Neuronal stem cell (in vitro differentiated cells): ENCODE measurements at regions not wholly inside any gene's neighbourhood (a gene's known extent, or its start where the extent isn't known, plus 50 kb on each side); places are given as distances from the start of the nearest gene placed in this dataset.
"Not testable (repeated sequence)": the region's sequence is repeated elsewhere in the genome, so short reads cannot be mapped to it uniquely, and the experiment has no call there.

ENCODE experiments used
- DNase-seq: peaks from one replicate; pipeline ENCODE4 v3.0.0-alpha.2; 2013; ENCODE audit warnings: low spot score
- H2AFZ ChIP-seq: one replicate; pipeline ENCODE4 v1.6.1; 2013; ENCODE audit warnings: mild to moderate bottlenecking, low read length, inconsistent platforms
- H2AK5ac ChIP-seq: 2 replicates; pipeline ENCODE4 v1.6.1; 2013; ENCODE audit warnings: low read depth, mild to moderate bottlenecking, inconsistent platforms, low read length, moderate library complexity, mixed read lengths
- H2BK120ac ChIP-seq: 2 replicates; pipeline ENCODE4 v1.6.1; 2013; ENCODE audit warnings: low read depth, mild to moderate bottlenecking, inconsistent platforms, low read length, moderate library complexity, mixed read lengths
- H2BK12ac ChIP-seq: one replicate; pipeline ENCODE4 v1.6.1; 2013; ENCODE audit warnings: low read length, inconsistent platforms
- H2BK15ac ChIP-seq: 2 replicates; pipeline ENCODE4 v1.6.1; 2013; ENCODE audit warnings: mild to moderate bottlenecking, low read length, inconsistent platforms, mixed read lengths
- H2BK5ac ChIP-seq: one replicate; pipeline ENCODE4 v1.6.1; 2013; ENCODE audit warnings: inconsistent platforms, mild to moderate bottlenecking, low read length, moderate library complexity
- H3K14ac ChIP-seq: one replicate; pipeline ENCODE4 v1.6.1; 2013; ENCODE audit warnings: low read length, inconsistent platforms
- H3K18ac ChIP-seq: 2 replicates; pipeline ENCODE4 v1.6.1; 2013; ENCODE audit warnings: low read length, inconsistent platforms
- H3K23ac ChIP-seq: 2 replicates; pipeline ENCODE4 v1.6.1; 2013; ENCODE audit warnings: low read depth, mild to moderate bottlenecking, mixed read lengths, low read length, inconsistent platforms; ENCODE audit not compliant: poor library complexity
- H3K27ac ChIP-seq: replicated peaks from 3 replicates; pipeline ENCODE4 v1.5.1; 2013; ENCODE audit warnings: low read length, inconsistent platforms
- H3K27me3 ChIP-seq, 3 experiments: 2 replicates each; pipeline ENCODE4 v1.6.1; 2013; ENCODE audit warnings: low read length in 3 of 3, mild to moderate bottlenecking in 2 of 3, inconsistent platforms in 1 of 3, low read depth in 1 of 3, mixed read lengths in 1 of 3, moderate library complexity in 1 of 3; ENCODE audit not compliant: control insufficient read depth in 3 of 3, insufficient read depth in 3 of 3
- H3K36me3 ChIP-seq, 2 donors: replicated peaks in 1 of 2; 2 replicates each; pipeline ENCODE4 v1.6.1; 2013; ENCODE audit warnings: low read length in 2 of 2; ENCODE audit not compliant: control insufficient read depth in 2 of 2, insufficient read depth in 2 of 2
- H3K4ac ChIP-seq: 2 replicates; pipeline ENCODE4 v1.6.1; 2013; ENCODE audit warnings: inconsistent platforms, mild to moderate bottlenecking, low read length, moderate library complexity
- H3K4me1 ChIP-seq, 2 donors: 1 replicate in 1 of 2; 2 replicates in 1 of 2; pipeline ENCODE4 v1.6.1; 2013; ENCODE audit warnings: low read length in 2 of 2, low read depth in 1 of 2; ENCODE audit not compliant: control insufficient read depth in 2 of 2, insufficient read depth in 1 of 2
- H3K4me2 ChIP-seq: one replicate; pipeline ENCODE4 v1.6.1; 2013; ENCODE audit warnings: mild to moderate bottlenecking, low read length, inconsistent platforms; ENCODE audit not compliant: insufficient read depth, poor library complexity, severe bottlenecking
- H3K4me3 ChIP-seq, 2 donors: 2 replicates each; pipeline ENCODE4 v1.5.1; 2013; ENCODE audit warnings: low read length in 2 of 2, mild to moderate bottlenecking in 2 of 2, inconsistent platforms in 1 of 2, moderate library complexity in 1 of 2
- H3K79me1 ChIP-seq: one replicate; pipeline ENCODE4 v1.6.1; 2013; ENCODE audit warnings: low read depth, mild to moderate bottlenecking, inconsistent platforms, low read length, moderate library complexity
- H3K9ac ChIP-seq: one replicate; pipeline ENCODE4 v1.6.1; 2013; ENCODE audit warnings: mild to moderate bottlenecking, low read depth, low read length, inconsistent platforms; ENCODE audit not compliant: poor library complexity
- H3K9me3 ChIP-seq, 2 donors: replicated peaks in 1 of 2; 2 replicates each; pipeline versions ENCODE3 to v1.6.1; 2013; ENCODE audit warnings: low read length in 2 of 2, mild to moderate bottlenecking in 2 of 2, inconsistent platforms in 1 of 2, low read depth in 1 of 2, mixed read lengths in 1 of 2, moderate library complexity in 1 of 2; ENCODE audit not compliant: control insufficient read depth in 2 of 2, insufficient read depth in 1 of 2
- H4K8ac ChIP-seq: one replicate; pipeline ENCODE4 v1.6.1; 2013; ENCODE audit warnings: low read depth, mild to moderate bottlenecking, inconsistent platforms, low read length, moderate library complexity
- H4K91ac ChIP-seq: one replicate; pipeline ENCODE4 v1.6.1; 2013; ENCODE audit warnings: low read length, low read depth, mild to moderate bottlenecking, inconsistent platforms; ENCODE audit not compliant: poor library complexity
- WGBS, 2 donors: extraction: QIAGEN DNeasy Blood & Tissue Kit; methylation state at CpG; one replicate each; pipeline ENCODE4 v1.1.7; 2013; ENCODE audit warnings: missing lambda C conversion rate in 2 of 2, mixed read lengths in 1 of 2; ENCODE audit not compliant: insufficient read length in 2 of 2, insufficient replicate concordance in 1 of 2; ENCODE audit errors: extremely low coverage in 2 of 2; 5-methylcytosine and 5-hydroxymethylcytosine counted together

DNA sequence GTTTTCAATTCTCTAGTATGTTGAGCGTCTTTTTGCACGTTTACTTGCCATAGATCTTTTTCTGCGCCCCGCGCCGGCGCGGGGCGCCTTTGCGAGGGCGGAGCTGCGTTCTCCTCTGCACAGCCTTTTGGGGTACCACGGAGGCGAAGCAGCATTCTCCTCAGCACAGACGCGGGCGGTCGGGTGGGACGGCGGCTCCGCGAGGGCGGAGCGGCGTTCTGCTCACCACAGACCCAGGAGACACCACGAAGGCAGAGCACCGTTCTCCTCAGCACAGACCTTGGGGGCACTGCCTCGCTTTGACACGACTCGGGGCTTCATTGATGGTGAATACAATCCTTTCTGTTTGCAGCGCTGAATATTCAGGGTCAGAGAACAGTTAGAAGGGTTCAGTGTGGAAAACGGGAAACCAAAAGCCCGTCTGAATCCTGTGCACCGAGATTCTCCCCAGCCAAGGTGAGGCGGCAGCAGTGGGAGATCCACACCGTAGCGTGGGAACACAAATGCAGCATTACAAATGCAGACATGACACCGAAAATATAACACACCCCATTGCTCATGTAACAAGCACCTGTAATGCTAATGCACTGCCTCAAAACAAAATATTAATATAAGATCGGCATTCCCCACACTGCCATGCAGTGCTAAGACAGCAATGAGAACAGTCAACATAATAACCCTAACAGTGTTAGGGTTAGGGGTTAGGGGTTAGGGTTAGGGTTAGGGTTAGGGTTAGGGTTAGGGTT, 190.7 kb upstream of the VIPR2 start:
- not testable (repeated sequence) for H2BK15ac ChIP-seq, H4K8ac ChIP-seq, H3K18ac ChIP-seq, H3K27me3 ChIP-seq, H2BK5ac ChIP-seq, H2AK5ac ChIP-seq, H3K4ac ChIP-seq, H3K4me2 ChIP-seq, H3K36me3 ChIP-seq, H2AFZ ChIP-seq, H3K14ac ChIP-seq, H2BK120ac ChIP-seq, H3K23ac ChIP-seq, H3K4me3 ChIP-seq, H3K9ac ChIP-seq, H3K9me3 ChIP-seq, H3K4me1 ChIP-seq, DNase-seq, H3K27ac ChIP-seq, H2BK12ac ChIP-seq, H3K79me1 ChIP-seq, H4K91ac ChIP-seq
- WGBS, 2 donors: no CpG with 5 or more reads among the region's 39 CpGs

DNA sequence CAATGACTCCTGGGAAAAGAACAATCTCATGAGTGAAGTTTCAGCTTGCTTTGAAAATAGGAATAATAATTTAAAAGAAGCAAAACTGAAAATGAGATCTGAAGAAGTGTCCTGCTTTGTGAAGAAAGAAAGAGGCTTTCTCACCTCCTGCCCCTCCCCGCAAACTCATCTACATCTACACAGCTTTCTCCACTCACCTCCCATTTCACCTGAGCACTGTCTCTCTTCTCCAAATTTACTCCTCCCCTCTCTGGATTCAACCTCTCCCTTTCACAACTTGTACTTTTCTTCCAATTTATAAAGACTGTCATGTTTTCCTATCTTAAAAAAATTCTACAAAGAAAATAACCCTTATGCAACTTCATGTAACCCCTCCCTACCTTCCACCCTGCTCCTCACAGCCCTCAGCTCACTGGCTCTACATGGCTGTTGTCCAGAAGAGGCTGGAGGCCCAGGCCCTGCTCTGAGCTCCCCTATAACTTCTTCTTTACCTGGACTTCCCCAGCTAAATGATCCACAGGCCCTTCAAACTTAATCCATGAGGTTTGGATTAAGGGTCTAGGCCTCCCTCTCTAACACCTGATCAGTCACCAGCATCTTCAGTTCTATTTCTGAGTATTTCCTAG, 188.3 kb upstream of the VIPR2 start:
- not testable (repeated sequence) for DNase-seq, H3K4me2 ChIP-seq, H4K8ac ChIP-seq, H3K14ac ChIP-seq, H3K79me1 ChIP-seq, H3K9me3 ChIP-seq, H2BK12ac ChIP-seq, H3K36me3 ChIP-seq, H3K27me3 ChIP-seq, H3K4ac ChIP-seq, H3K23ac ChIP-seq, H2BK15ac ChIP-seq, H2AFZ ChIP-seq, H4K91ac ChIP-seq, H2BK120ac ChIP-seq, H3K4me1 ChIP-seq, H3K4me3 ChIP-seq, H3K9ac ChIP-seq, H2BK5ac ChIP-seq, H3K27ac ChIP-seq, H2AK5ac ChIP-seq, H3K18ac ChIP-seq
- WGBS, 2 donors: no CpG with 5 or more reads among the region's 1 CpG

GRCh38 chr7:159331462-159331861, 186.8 kb upstream of the VIPR2 start:
- Histone ChIP-seq H3K14ac (no peak overlapping the region), H3K4me2 (no peak overlapping the region), H2AFZ (no peak overlapping the region), H2BK15ac (no peak overlapping the region), H4K91ac (no peak overlapping the region), H3K4ac (no peak overlapping the region), H3K79me1 (no peaks in the 10 kb centered on the region), H3K36me3 (no peaks in the 10 kb centered on the region), H3K9ac (no peak overlapping the region), H3K9me3 (peaks cover 4 to 14% of the 10 kb centered on the region in 2 donors), H3K18ac (no peak overlapping the region), H3K23ac (no peak overlapping the region), H2BK12ac (no peak overlapping the region), H4K8ac (no peak overlapping the region), H3K4me1 (no peaks in the 10 kb centered on the region), H3K27me3 (no peaks in the 10 kb centered on the region), H3K4me3 (no peak overlapping the region), H3K27ac (no peak overlapping the region), H2AK5ac (no peak overlapping the region), H2BK120ac (no peak overlapping the region), H2BK5ac (no peak overlapping the region)
- no CpG with 5 or more reads among the region's 2 CpGs for WGBS, 2 donors
- no peak for DNase-seq

GRCh38 chr7:159329818-159330378, 185.2 kb upstream of the VIPR2 start:
- H3K27ac ChIP-seq: no peak overlapping the region
- H2AFZ ChIP-seq: no peak overlapping the region
- no peak overlapping the region for H3K4me3 ChIP-seq
- H3K79me1 ChIP-seq: no peaks in the 10 kb centered on the region
- no peak overlapping the region for H3K14ac ChIP-seq
- H2BK120ac ChIP-seq: no peak overlapping the region
- H4K91ac ChIP-seq: no peak overlapping the region
- H3K9ac ChIP-seq: no peak overlapping the region
- H2BK15ac ChIP-seq: no peak overlapping the region
- no peak overlapping the region for H2AK5ac ChIP-seq
- H3K9me3 ChIP-seq: peaks cover 4 to 18% of the 10 kb centered on the region in 2 donors
- H3K23ac ChIP-seq: no peak overlapping the region
- H3K27me3 ChIP-seq: no peaks in the 10 kb centered on the region
- no peaks in the 10 kb centered on the region for H3K36me3 ChIP-seq
- no peak overlapping the region for H3K4me2 ChIP-seq
- no peak overlapping the region for H4K8ac ChIP-seq
- H3K4me1 ChIP-seq: no peaks in the 10 kb centered on the region
- DNase-seq: no peak
- H3K18ac ChIP-seq: no peak overlapping the region
- no peak overlapping the region for H2BK5ac ChIP-seq
- no peak overlapping the region for H3K4ac ChIP-seq
- no peak overlapping the region for H2BK12ac ChIP-seq
